Mesenchymal stem cell (in vitro differentiated cells and primary cell): ENCODE measurements at regions not wholly inside any gene's neighbourhood (a gene's known extent, or its start where the extent isn't known, plus 50 kb on each side); places are given as distances from the start of the nearest gene placed in this dataset.

Experiments
- DNase-seq: peaks from one replicate; pipeline ENCODE4 v3.0.0-alpha.2; 2013
- H2AFZ ChIP-seq: one replicate; pipeline ENCODE4 v1.6.1; 2013; ENCODE audit warnings: low read depth, mild to moderate bottlenecking, control low read depth, inconsistent platforms, low read length, moderate library complexity
- H2AK5ac ChIP-seq: 2 replicates; pipeline ENCODE4 v1.6.1; 2013; ENCODE audit warnings: low read length, moderate library complexity, mild to moderate bottlenecking, inconsistent platforms; ENCODE audit not compliant: severe bottlenecking
- H2BK120ac ChIP-seq: one replicate; pipeline ENCODE4 v1.6.1; 2013; ENCODE audit warnings: low read depth, mild to moderate bottlenecking, inconsistent platforms, low read length, moderate library complexity
- H2BK12ac ChIP-seq, 2 experiments: one replicate each; pipeline ENCODE4 v1.6.1; 2013; ENCODE audit warnings: inconsistent platforms in 2 of 2, low read length in 2 of 2, mild to moderate bottlenecking in 2 of 2, moderate library complexity in 2 of 2, control low read depth in 1 of 2
- H2BK15ac ChIP-seq: one replicate; pipeline ENCODE4 v1.6.1; 2013; ENCODE audit warnings: mild to moderate bottlenecking, low read depth, inconsistent platforms; ENCODE audit not compliant: poor library complexity, severe bottlenecking
- H2BK5ac ChIP-seq: 2 replicates; pipeline ENCODE4 v1.6.1; 2013; ENCODE audit warnings: low read depth, mild to moderate bottlenecking, low read length, control low read depth, inconsistent platforms; ENCODE audit not compliant: poor library complexity, severe bottlenecking
- H3K14ac ChIP-seq, 2 experiments: one replicate each; pipeline ENCODE4 v1.6.1; 2013; ENCODE audit warnings: inconsistent platforms in 2 of 2, low read length in 2 of 2, control low read depth in 1 of 2, mild to moderate bottlenecking in 1 of 2, moderate library complexity in 1 of 2
- H3K18ac ChIP-seq, 2 experiments: one replicate each; pipeline ENCODE4 v1.6.1; 2013; ENCODE audit warnings: inconsistent platforms in 2 of 2, low read length in 2 of 2, control low read depth in 1 of 2, low read depth in 1 of 2, mild to moderate bottlenecking in 1 of 2
- H3K23ac ChIP-seq, 2 experiments: one replicate each; pipeline ENCODE4 v1.6.1; 2013; ENCODE audit warnings: inconsistent platforms in 2 of 2, low read length in 2 of 2, mild to moderate bottlenecking in 2 of 2, moderate library complexity in 2 of 2, control low read depth in 1 of 2
- H3K27ac ChIP-seq: 2 replicates; pipeline ENCODE4 v1.5.1; 2013; ENCODE audit warnings: mild to moderate bottlenecking, moderate library complexity, low read length, control low read depth, inconsistent platforms; ENCODE audit not compliant: poor library complexity, severe bottlenecking
- H3K27me3 ChIP-seq, 2 experiments: 2 replicates each; pipeline versions ENCODE4 v1.6.1 to v1.7.0; 2013; ENCODE audit warnings: low read length in 2 of 2, mild to moderate bottlenecking in 2 of 2, moderate library complexity in 2 of 2, control low read depth in 1 of 2, inconsistent platforms in 1 of 2; ENCODE audit not compliant: control insufficient read depth in 1 of 2, insufficient read depth in 1 of 2
- H3K36me3 ChIP-seq, 2 experiments: 2 replicates each; pipeline versions ENCODE4 v1.6.1 to v1.7.0; 2013; ENCODE audit warnings: low read length in 2 of 2, control low read depth in 1 of 2, inconsistent platforms in 1 of 2, low read depth in 1 of 2, mild to moderate bottlenecking in 1 of 2; ENCODE audit not compliant: insufficient read depth in 2 of 2, control insufficient read depth in 1 of 2
- H3K4ac ChIP-seq, 2 experiments: one replicate each; pipeline ENCODE4 v1.6.1; 2013; ENCODE audit warnings: inconsistent platforms in 2 of 2, low read length in 2 of 2, mild to moderate bottlenecking in 2 of 2, moderate library complexity in 2 of 2, control low read depth in 1 of 2, low read depth in 1 of 2
- H3K4me1 ChIP-seq: 2 replicates; pipeline ENCODE4 v1.6.1; 2013; ENCODE audit warnings: low read depth, low read length, control low read depth; ENCODE audit not compliant: control insufficient read depth, insufficient read depth
- H3K4me2 ChIP-seq: 2 replicates; pipeline ENCODE4 v1.6.1; 2013; ENCODE audit warnings: low read length, mild to moderate bottlenecking, inconsistent platforms; ENCODE audit not compliant: poor library complexity, severe bottlenecking
- H3K4me3 ChIP-seq, 2 experiments: 2 replicates each; pipeline versions ENCODE4 v1.5.1 to v1.7.0; 2013; ENCODE audit warnings: low read length in 2 of 2, mild to moderate bottlenecking in 2 of 2, control low read depth in 1 of 2, low read depth in 1 of 2; ENCODE audit not compliant: insufficient read depth in 1 of 2
- H3K79me1 ChIP-seq: replicated peaks from 2 replicates; pipeline ENCODE4 v1.6.1; 2013; ENCODE audit warnings: mild to moderate bottlenecking, control low read depth, low read length, inconsistent platforms; ENCODE audit not compliant: poor library complexity, severe bottlenecking
- H3K9ac ChIP-seq: 2 replicates; pipeline ENCODE4 v1.7.0; 2013; ENCODE audit warnings: mild to moderate bottlenecking, low read length, moderate library complexity
- H3K9me3 ChIP-seq: 2 replicates; pipeline ENCODE4 v1.7.0; 2013; ENCODE audit warnings: mild to moderate bottlenecking, low read length; ENCODE audit not compliant: control insufficient read depth
- H4K8ac ChIP-seq: one replicate; pipeline ENCODE4 v1.6.1; 2013; ENCODE audit warnings: inconsistent platforms, mild to moderate bottlenecking, low read length, moderate library complexity
- H4K91ac ChIP-seq: one replicate; pipeline ENCODE4 v1.6.1; 2013; ENCODE audit warnings: mild to moderate bottlenecking, low read length, inconsistent platforms
- WGBS: methylation state at CpG from one replicate; pipeline ENCODE4 v1.1.7; 2013; ENCODE audit warnings: mixed read lengths; 5-methylcytosine and 5-hydroxymethylcytosine counted together

GRCh38 chr22:48907591-48907990 is 920.1 kb downstream of the BRD1 start:
- Histone ChIP-seq H4K91ac (no peak overlapping the region), H3K27me3 (peaks cover 0 to 23% of the 10 kb centered on the region in 2 experiments), H2BK120ac (no peak overlapping the region), H3K79me1 (no peaks in the 10 kb centered on the region), H3K4me1 (no peaks in the 10 kb centered on the region), H3K27ac (no peak overlapping the region), H3K4me3 (no peak overlapping the region), H2AFZ (no peak overlapping the region), H3K4me2 (no peak overlapping the region), H3K18ac (no peak overlapping the region), H2BK5ac (no peak overlapping the region), H2BK15ac (no peak overlapping the region), H2BK12ac (no peak overlapping the region), H4K8ac (no peak overlapping the region), H2AK5ac (no peak overlapping the region), H3K9ac (no peak overlapping the region), H3K36me3 (no peaks in the 10 kb centered on the region), H3K14ac (no peak overlapping the region), H3K23ac (no peak overlapping the region), H3K9me3 (no peaks in the 10 kb centered on the region), H3K4ac (no peak overlapping the region)
- WGBS: 90% methylated on average over 10 of the region's 14 CpGs
- no peak for DNase-seq

- Histone ChIP-seq H3K23ac (no peak overlapping the region), H4K8ac (no peak overlapping the region), H3K4me1 (no peaks in the 10 kb centered on the region), H3K4me2 (no peak overlapping the region), H3K4ac (no peak overlapping the region), H3K4me3 (no peak overlapping the region), H3K27ac (no peak overlapping the region), H2BK12ac (no peak overlapping the region), H3K9ac (no peak overlapping the region), H2BK120ac (no peak overlapping the region), H4K91ac (no peak overlapping the region), H3K27me3 (peaks cover 0 to 23% of the 10 kb centered on the region in 2 experiments), H2AK5ac (no peak overlapping the region), H3K18ac (no peak overlapping the region), H2AFZ (no peak overlapping the region), H2BK15ac (no peak overlapping the region), H2BK5ac (no peak overlapping the region), H3K79me1 (no peaks in the 10 kb centered on the region), H3K9me3 (no peaks in the 10 kb centered on the region), H3K14ac (no peak overlapping the region), H3K36me3 (no peaks in the 10 kb centered on the region)
- DNase-seq: no peak
- 85% methylated on average over 17 of the region's 17 CpGs for WGBS
These were observed 921.3 kb downstream of the BRD1 start for GRCh38 chr22:48906216-48906835.

DNA sequence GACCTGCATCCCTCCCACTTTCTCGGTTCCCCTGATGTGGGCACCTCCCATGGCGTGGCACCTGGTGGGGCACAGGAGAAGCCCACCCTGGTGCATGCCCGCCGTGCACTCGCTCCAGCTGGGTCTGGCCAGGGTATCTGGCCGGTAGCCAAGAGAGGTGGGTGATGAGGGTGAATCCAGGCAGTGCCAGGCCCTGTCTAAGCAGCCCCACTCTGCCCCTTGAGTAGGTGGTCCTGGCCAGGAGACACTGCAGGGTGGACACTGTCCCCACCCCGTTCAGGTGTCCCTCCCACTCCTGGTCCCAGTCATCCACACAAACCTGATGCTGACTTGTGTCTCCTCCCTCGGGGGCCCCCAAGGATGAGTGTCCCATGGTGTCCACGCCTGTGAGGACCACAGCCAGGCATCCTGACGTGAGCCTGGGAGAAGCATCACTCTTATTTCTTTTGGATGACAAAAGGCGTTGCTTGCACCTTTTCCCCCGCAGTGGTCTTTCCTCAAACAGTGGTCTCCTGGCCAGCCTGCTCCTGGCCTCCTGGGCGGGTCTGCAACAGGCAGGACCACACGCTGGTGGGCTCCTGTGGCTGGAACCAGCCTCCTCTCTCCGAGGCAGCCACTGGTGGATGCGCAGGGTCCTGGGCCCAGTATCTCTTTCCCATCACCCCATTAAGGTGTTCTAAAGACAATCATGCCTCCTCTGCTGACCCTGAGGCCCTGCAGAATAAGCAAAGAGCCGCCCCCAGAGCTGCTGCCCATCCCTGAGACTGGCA is 922.3 kb downstream of the BRD1 start:
- Histone ChIP-seq H3K4me3 (no peak overlapping the region), H3K4me1 (no peaks in the 10 kb centered on the region), H2BK5ac (no peak overlapping the region), H3K14ac (no peak overlapping the region), H3K27ac (no peak overlapping the region), H3K4ac (no peak overlapping the region), H2BK12ac (no peak overlapping the region), H3K79me1 (no peaks in the 10 kb centered on the region), H3K36me3 (no peaks in the 10 kb centered on the region), H3K9ac (no peak overlapping the region), H3K4me2 (no peak overlapping the region), H3K23ac (no peak overlapping the region), H3K27me3 (peaks cover 0 to 23% of the 10 kb centered on the region in 2 experiments), H3K9me3 (no peaks in the 10 kb centered on the region), H2AK5ac (no peak overlapping the region), H2BK15ac (no peak overlapping the region), H2AFZ (no peak overlapping the region), H2BK120ac (no peak overlapping the region), H4K91ac (no peak overlapping the region), H4K8ac (no peak overlapping the region), H3K18ac (no peak overlapping the region)
- no peak for DNase-seq
- 69% methylated on average over 16 of the region's 17 CpGs for WGBS

GRCh38 chr22:48902983-48903650 is 924.6 kb downstream of the BRD1 start:
- Histone ChIP-seq H3K27ac (no peak overlapping the region), H3K18ac (no peak overlapping the region), H4K8ac (no peak overlapping the region), H3K4me3 (no peak overlapping the region), H3K36me3 (no peaks in the 10 kb centered on the region), H3K4me1 (no peaks in the 10 kb centered on the region), H3K27me3 (peaks cover 0 to 15% of the 10 kb centered on the region in 2 experiments), H4K91ac (no peak overlapping the region), H3K9me3 (no peaks in the 10 kb centered on the region), H2AFZ (no peak overlapping the region), H2AK5ac (no peak overlapping the region), H3K14ac (no peak overlapping the region), H2BK15ac (no peak overlapping the region), H2BK5ac (no peak overlapping the region), H3K23ac (no peak overlapping the region), H3K79me1 (no peaks in the 10 kb centered on the region), H2BK120ac (no peak overlapping the region), H3K4ac (no peak overlapping the region), H3K9ac (no peak overlapping the region), H3K4me2 (no peak overlapping the region), H2BK12ac (no peak overlapping the region)
- WGBS: 81% methylated on average over 20 of the region's 25 CpGs
- no peak for DNase-seq
